WTC11 (cell line): ENCODE measurements at regions not wholly inside any gene's neighbourhood (a gene's known extent, or its start where the extent isn't known, plus 50 kb on each side); places are given as distances from the start of the nearest gene placed in this dataset.

ENCODE experiments used
- ATAC-seq: fragments of 200-7000 bp; cut with Tn5 transposase; 2 replicates; pipeline ENCODE4 v1.10.0; 2021; ENCODE audit warnings: mild to moderate bottlenecking, moderate library complexity
- CTCF ChIA-PET: fragments of 300-600 bp; sonication (Branson Sonifier 250); formaldehyde crosslinking; loops from one replicate; lab custom pipeline; 2021; ENCODE audit warnings: antibody characterized with exemption; lab: Charles Lee
- POLR2A ChIA-PET: fragments of 350-600 bp; sonication (Branson Sonifier 250); formaldehyde crosslinking; loops from one replicate; lab custom pipeline; 2021; ENCODE audit warnings: antibody characterized with exemption; lab: Charles Lee
- DNase-seq: peaks from one replicate; pipeline ENCODE4 v3.0.0; 2021; ENCODE audit warnings: low spot score
- H3K27ac Mint-ChIP-seq: 2 replicates; pipeline ENCODE4 v1.8.0; 2021; ENCODE audit warnings: mixed read lengths
- H3K27me3 Mint-ChIP-seq: 2 replicates; pipeline ENCODE4 v1.8.0; 2021; ENCODE audit warnings: low read depth, mild to moderate bottlenecking, moderate library complexity, mixed read lengths
- H3K36me3 Mint-ChIP-seq: 2 replicates; pipeline ENCODE4 v1.8.0; 2021; ENCODE audit warnings: mixed read lengths
- H3K4me1 Mint-ChIP-seq: 2 replicates; pipeline ENCODE4 v1.8.0; 2022; ENCODE audit warnings: mixed read lengths
- H3K4me3 Mint-ChIP-seq: 2 replicates; pipeline ENCODE4 v1.8.0; 2021; ENCODE audit warnings: mild to moderate bottlenecking, moderate library complexity, mixed read lengths
- H3K9me3 Mint-ChIP-seq: 2 replicates; pipeline ENCODE4 v1.8.0; 2021; ENCODE audit warnings: mixed read lengths
- CBFB ChIP-seq: sonication (generic); formaldehyde crosslinking; IDR thresholded peaks from 2 replicates; pipeline ENCODE4 v1.8.1; 2022; ENCODE audit warnings: mild to moderate bottlenecking, low read depth, missing genetic modification reagents
- FOXK1 ChIP-seq: sonication (generic); formaldehyde crosslinking; IDR thresholded peaks from 2 replicates; pipeline ENCODE4 v1.8.0; 2022; ENCODE audit warnings: mild to moderate bottlenecking, moderate library complexity, missing genetic modification reagents
- GABPB1 ChIP-seq: sonication (generic); formaldehyde crosslinking; IDR thresholded peaks from 2 replicates; pipeline ENCODE4 v1.8.1; 2023; ENCODE audit warnings: mild to moderate bottlenecking, missing genetic modification reagents
- MXD4 ChIP-seq: fragments of 250-450 bp; sonication (Bioruptor Pico); IDR thresholded peaks from 2 replicates; pipeline ENCODE4 v1.8.0; 2021; ENCODE audit warnings: mild to moderate bottlenecking, moderate library complexity, borderline replicate concordance
- NFYB ChIP-seq: sonication (generic); formaldehyde crosslinking; conservative IDR thresholded peaks from 2 replicates; pipeline ENCODE4 v1.8.0; 2022; ENCODE audit warnings: low read depth, missing genetic modification reagents
- NR3C1 ChIP-seq: sonication (generic); formaldehyde crosslinking; conservative IDR thresholded peaks from 2 replicates; pipeline ENCODE4 v1.8.1; 2023; ENCODE audit warnings: low read depth, mild to moderate bottlenecking, missing genetic modification reagents
- TCF7 ChIP-seq: sonication (generic); formaldehyde crosslinking; IDR thresholded peaks from 2 replicates; pipeline ENCODE4 v1.8.0; 2022; ENCODE audit warnings: mild to moderate bottlenecking, low read depth, missing genetic modification reagents, moderate library complexity
- TP53 ChIP-seq: sonication (generic); formaldehyde crosslinking; IDR thresholded peaks from 2 replicates; pipeline ENCODE4 v1.8.1; 2023; ENCODE audit warnings: mild to moderate bottlenecking, missing genetic modification reagents
- ZNF671 ChIP-seq: fragments of 250-450 bp; sonication (Bioruptor Pico); IDR thresholded peaks from 2 replicates; pipeline ENCODE4 v1.8.0; 2021; ENCODE audit warnings: mild to moderate bottlenecking
- TF ChIP-seq, protein P1 (sequence below): fragments of 200-600 bp; IDR thresholded peaks from 2 replicates; pipeline ENCODE4 v1.8.0; 2022; ENCODE audit warnings: antibody characterized with exemption
- TF ChIP-seq, protein P2 (sequence below): sonication (generic); formaldehyde crosslinking; IDR thresholded peaks from 2 replicates; pipeline ENCODE4 v1.8.1; 2022; ENCODE audit warnings: low read depth, missing genetic modification reagents, borderline replicate concordance
- TF ChIP-seq, protein P3 (sequence below): sonication (generic); formaldehyde crosslinking; IDR thresholded peaks from 2 replicates; pipeline ENCODE4 v1.8.1; 2022; ENCODE audit warnings: missing genetic modification reagents, borderline replicate concordance
- TF ChIP-seq, protein P4 (sequence below): sonication (generic); formaldehyde crosslinking; IDR thresholded peaks from 2 replicates; pipeline ENCODE4 v1.8.1; 2023; ENCODE audit warnings: mild to moderate bottlenecking, missing genetic modification reagents, moderate library complexity
- TF ChIP-seq, protein P5 (sequence below): sonication (generic); formaldehyde crosslinking; IDR thresholded peaks from 2 replicates; pipeline ENCODE4 v1.8.1; 2022; ENCODE audit warnings: mild to moderate bottlenecking, moderate library complexity, missing genetic modification reagents
- TF ChIP-seq, protein P6 (sequence below): sonication (generic); formaldehyde crosslinking; IDR thresholded peaks from 2 replicates; pipeline ENCODE4 v1.8.0; 2022; ENCODE audit warnings: mild to moderate bottlenecking, missing genetic modification reagents
- TF ChIP-seq, protein P7 (sequence below): fragments of 250-450 bp; sonication (Bioruptor Pico); conservative IDR thresholded peaks from 2 replicates; pipeline ENCODE4 v1.9.0; 2021; ENCODE audit warnings: mild to moderate bottlenecking
- TF ChIP-seq, protein P8 (sequence below): sonication (generic); formaldehyde crosslinking; IDR thresholded peaks from 2 replicates; pipeline ENCODE4 v1.8.0; 2022; ENCODE audit warnings: mild to moderate bottlenecking, missing genetic modification reagents

DNA sequence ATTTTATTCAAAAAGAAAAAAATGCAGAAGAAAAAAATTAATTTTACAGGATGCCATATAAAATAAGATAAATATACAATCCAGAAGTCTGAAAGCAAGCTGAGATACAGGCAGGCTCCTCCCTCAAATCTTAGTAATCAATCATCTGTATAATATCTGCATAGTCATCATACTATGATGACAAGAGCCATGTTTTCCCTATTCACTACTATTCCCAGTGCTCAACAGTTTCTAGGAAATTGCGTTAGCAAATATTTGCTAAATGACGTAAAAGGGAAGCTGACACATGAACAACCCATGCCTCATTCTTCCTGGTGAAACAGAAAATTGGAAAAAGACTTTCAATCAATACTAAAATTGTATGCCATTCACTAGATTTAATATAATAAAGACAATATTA lies 793.2 kb downstream of the SUCLG1 start (continued):
- TF ChIP-seq GABPB1: no peak
- TF ChIP-seq NR3C1: no peak
- TF ChIP-seq, protein P1, sequence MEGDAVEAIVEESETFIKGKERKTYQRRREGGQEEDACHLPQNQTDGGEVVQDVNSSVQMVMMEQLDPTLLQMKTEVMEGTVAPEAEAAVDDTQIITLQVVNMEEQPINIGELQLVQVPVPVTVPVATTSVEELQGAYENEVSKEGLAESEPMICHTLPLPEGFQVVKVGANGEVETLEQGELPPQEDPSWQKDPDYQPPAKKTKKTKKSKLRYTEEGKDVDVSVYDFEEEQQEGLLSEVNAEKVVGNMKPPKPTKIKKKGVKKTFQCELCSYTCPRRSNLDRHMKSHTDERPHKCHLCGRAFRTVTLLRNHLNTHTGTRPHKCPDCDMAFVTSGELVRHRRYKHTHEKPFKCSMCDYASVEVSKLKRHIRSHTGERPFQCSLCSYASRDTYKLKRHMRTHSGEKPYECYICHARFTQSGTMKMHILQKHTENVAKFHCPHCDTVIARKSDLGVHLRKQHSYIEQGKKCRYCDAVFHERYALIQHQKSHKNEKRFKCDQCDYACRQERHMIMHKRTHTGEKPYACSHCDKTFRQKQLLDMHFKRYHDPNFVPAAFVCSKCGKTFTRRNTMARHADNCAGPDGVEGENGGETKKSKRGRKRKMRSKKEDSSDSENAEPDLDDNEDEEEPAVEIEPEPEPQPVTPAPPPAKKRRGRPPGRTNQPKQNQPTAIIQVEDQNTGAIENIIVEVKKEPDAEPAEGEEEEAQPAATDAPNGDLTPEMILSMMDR: no peak
- TF ChIP-seq, protein P2, sequence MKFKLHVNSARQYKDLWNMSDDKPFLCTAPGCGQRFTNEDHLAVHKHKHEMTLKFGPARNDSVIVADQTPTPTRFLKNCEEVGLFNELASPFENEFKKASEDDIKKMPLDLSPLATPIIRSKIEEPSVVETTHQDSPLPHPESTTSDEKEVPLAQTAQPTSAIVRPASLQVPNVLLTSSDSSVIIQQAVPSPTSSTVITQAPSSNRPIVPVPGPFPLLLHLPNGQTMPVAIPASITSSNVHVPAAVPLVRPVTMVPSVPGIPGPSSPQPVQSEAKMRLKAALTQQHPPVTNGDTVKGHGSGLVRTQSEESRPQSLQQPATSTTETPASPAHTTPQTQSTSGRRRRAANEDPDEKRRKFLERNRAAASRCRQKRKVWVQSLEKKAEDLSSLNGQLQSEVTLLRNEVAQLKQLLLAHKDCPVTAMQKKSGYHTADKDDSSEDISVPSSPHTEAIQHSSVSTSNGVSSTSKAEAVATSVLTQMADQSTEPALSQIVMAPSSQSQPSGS (CRISPR knock-in tag): no peak
- no peak for TF ChIP-seq MXD4 (CRISPR knock-in tag)
- TF ChIP-seq, protein P3, sequence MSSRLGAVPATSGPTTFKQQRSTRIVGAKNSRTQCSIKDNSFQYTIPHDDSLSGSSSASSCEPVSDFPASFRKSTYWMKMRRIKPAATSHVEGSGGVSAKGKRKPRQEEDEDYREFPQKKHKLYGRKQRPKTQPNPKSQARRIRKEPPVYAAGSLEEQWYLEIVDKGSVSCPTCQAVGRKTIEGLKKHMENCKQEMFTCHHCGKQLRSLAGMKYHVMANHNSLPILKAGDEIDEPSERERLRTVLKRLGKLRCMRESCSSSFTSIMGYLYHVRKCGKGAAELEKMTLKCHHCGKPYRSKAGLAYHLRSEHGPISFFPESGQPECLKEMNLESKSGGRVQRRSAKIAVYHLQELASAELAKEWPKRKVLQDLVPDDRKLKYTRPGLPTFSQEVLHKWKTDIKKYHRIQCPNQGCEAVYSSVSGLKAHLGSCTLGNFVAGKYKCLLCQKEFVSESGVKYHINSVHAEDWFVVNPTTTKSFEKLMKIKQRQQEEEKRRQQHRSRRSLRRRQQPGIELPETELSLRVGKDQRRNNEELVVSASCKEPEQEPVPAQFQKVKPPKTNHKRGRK (CRISPR knock-in tag): no peak
- no peak for TF ChIP-seq NFYB (CRISPR knock-in tag)

DNA sequence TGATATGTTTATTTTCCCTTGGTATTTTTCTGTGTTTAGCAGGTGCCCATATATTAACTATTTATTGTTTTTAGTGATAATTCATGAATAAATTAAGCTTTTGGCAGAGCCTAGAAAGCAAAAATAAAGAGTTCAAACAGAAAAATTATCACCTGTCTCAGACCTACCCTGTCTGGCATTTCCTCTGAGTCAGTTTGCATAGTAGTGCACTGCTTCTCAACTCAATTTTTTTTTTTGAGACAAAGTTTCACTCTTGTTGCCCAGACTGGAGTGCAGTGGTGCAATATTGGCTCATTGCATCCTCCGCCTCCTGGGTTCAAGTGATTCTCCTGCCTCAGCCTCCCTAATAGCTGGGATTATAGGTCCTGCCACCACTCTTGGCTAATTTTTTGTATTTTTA lies 793.9 kb downstream of the SUCLG1 start:
- CTCF ChIA-PET: no interaction called here
- no peak for DNase-seq
- H3K27ac Mint-ChIP-seq: no peak overlapping the region
- H3K27me3 Mint-ChIP-seq: no peaks in the 10 kb centered on the region
- no peaks in the 10 kb centered on the region for H3K9me3 Mint-ChIP-seq
- no peaks in the 10 kb centered on the region for H3K36me3 Mint-ChIP-seq
- H3K4me3 Mint-ChIP-seq: no peak overlapping the region
- no peak for ATAC-seq
- POLR2A ChIA-PET: no interaction called here
- H3K4me1 Mint-ChIP-seq: no peaks in the 10 kb centered on the region
- no peak for TF ChIP-seq TP53 (CRISPR knock-in tag)
- TF ChIP-seq, protein P4, sequence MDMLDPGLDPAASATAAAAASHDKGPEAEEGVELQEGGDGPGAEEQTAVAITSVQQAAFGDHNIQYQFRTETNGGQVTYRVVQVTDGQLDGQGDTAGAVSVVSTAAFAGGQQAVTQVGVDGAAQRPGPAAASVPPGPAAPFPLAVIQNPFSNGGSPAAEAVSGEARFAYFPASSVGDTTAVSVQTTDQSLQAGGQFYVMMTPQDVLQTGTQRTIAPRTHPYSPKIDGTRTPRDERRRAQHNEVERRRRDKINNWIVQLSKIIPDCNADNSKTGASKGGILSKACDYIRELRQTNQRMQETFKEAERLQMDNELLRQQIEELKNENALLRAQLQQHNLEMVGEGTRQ: no peak
- TF ChIP-seq CBFB: no peak
- TF ChIP-seq, protein P5, sequence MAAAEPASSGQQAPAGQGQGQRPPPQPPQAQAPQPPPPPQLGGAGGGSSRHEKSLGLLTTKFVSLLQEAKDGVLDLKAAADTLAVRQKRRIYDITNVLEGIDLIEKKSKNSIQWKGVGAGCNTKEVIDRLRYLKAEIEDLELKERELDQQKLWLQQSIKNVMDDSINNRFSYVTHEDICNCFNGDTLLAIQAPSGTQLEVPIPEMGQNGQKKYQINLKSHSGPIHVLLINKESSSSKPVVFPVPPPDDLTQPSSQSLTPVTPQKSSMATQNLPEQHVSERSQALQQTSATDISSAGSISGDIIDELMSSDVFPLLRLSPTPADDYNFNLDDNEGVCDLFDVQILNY: no peak
- no peak for TF ChIP-seq ZNF671 (CRISPR knock-in tag)
- TF ChIP-seq, protein P6, sequence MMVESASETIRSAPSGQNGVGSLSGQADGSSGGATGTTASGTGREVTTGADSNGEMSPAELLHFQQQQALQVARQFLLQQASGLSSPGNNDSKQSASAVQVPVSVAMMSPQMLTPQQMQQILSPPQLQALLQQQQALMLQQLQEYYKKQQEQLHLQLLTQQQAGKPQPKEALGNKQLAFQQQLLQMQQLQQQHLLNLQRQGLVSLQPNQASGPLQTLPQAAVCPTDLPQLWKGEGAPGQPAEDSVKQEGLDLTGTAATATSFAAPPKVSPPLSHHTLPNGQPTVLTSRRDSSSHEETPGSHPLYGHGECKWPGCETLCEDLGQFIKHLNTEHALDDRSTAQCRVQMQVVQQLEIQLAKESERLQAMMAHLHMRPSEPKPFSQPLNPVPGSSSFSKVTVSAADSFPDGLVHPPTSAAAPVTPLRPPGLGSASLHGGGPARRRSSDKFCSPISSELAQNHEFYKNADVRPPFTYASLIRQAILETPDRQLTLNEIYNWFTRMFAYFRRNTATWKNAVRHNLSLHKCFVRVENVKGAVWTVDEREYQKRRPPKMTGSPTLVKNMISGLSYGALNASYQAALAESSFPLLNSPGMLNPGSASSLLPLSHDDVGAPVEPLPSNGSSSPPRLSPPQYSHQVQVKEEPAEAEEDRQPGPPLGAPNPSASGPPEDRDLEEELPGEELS (CRISPR knock-in tag): no peak
- TF ChIP-seq, protein P7, sequence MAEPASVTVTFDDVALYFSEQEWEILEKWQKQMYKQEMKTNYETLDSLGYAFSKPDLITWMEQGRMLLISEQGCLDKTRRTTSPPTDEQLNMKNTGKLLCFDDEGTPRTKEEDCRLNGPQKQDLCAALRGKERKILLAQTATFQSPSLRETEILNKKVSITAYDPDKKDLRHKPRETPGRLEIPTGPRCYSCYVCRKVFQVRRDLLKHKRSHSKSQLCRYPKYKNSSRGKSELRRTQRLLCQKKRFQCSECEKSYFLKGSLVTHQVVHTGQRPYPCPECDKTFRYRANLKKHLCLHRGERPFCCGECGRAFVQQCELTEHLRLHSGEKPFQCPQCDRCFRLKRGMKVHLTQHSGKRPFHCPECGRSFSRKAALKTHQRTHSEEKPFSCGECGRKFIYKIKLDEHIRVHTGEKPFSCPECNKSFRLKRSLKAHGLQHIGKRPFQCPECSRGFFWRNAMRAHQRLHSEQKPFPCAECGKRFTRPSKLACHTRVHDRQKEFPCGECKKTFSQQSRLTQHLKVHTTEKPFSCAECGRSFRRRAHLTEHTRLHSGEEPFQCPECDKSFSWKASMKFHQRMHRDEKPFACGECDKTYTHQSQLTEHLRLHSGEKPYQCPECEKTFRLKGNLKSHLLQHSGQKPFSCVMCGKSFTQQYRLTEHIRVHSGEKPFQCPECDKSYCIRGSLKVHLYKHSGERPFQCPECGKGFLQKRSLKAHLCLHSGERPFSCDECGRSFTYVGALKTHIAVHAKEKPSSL (CRISPR knock-in tag): no peak
- no peak for TF ChIP-seq TCF7 (CRISPR knock-in tag)
- no peak for TF ChIP-seq NR3C1
- TF ChIP-seq, protein P8, sequence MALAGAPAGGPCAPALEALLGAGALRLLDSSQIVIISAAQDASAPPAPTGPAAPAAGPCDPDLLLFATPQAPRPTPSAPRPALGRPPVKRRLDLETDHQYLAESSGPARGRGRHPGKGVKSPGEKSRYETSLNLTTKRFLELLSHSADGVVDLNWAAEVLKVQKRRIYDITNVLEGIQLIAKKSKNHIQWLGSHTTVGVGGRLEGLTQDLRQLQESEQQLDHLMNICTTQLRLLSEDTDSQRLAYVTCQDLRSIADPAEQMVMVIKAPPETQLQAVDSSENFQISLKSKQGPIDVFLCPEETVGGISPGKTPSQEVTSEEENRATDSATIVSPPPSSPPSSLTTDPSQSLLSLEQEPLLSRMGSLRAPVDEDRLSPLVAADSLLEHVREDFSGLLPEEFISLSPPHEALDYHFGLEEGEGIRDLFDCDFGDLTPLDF (CRISPR knock-in tag): no peak
- no peak for TF ChIP-seq FOXK1 (CRISPR knock-in tag)
- TF ChIP-seq, all 79 proteins: peak for 0
